PC-3 (cell line): ENCODE measurements at regions not wholly inside any gene's neighbourhood (a gene's known extent, or its start where the extent isn't known, plus 50 kb on each side); places are given as distances from the start of the nearest gene placed in this dataset.

Source experiments
- ATAC-seq: fragments of 200-7000 bp; cut with Tn5 transposase; 2 replicates; pipeline ENCODE4 v1.9.1; 2020; ENCODE audit warnings: mild to moderate bottlenecking, moderate library complexity
- BruUV-seq: library from RNA; stranded (reverse); fragments of 400-500 nt; replicated peaks from 2 replicates; lab custom pipeline; 2021; lab: Mats Ljungman, UMichigan
- CTCF ChIA-PET: fragments of 300-600 bp; sonication (Branson Sonifier 250); formaldehyde crosslinking; loops from one replicate; lab custom pipeline; 2022; ENCODE audit warnings: antibody characterized with exemption; lab: Charles Lee
- POLR2A ChIA-PET: fragments of 300-600 bp; sonication (Branson Sonifier 250); formaldehyde crosslinking; loops from one replicate; lab custom pipeline; 2022; ENCODE audit warnings: antibody characterized with exemption; ENCODE audit not compliant: unreplicated experiment; lab: Charles Lee
- DNase-seq: peaks from one replicate; pipeline ENCODE4 v3.0.0-alpha.2; 2015
- H2AFZ ChIP-seq: fragments of 300-600 bp; sonication (generic); 2 replicates; pipeline ENCODE4 v1.6.0; 2016; ENCODE audit warnings: antibody characterized with exemption, low read length
- H3F3A ChIP-seq: fragments of 300-600 bp; sonication (generic); one replicate; pipeline ENCODE4 v1.6.0; 2017; ENCODE audit warnings: antibody characterized with exemption, low read length, control low read depth, mild to moderate bottlenecking; ENCODE audit not compliant: unreplicated experiment
- H3K27ac ChIP-seq: fragments of 300-600 bp; sonication (generic); 2 replicates; pipeline ENCODE4 v1.5.1; 2016; ENCODE audit warnings: mild to moderate bottlenecking, low read length
- H3K27me3 ChIP-seq: fragments of 300-600 bp; sonication (generic); 2 replicates; pipeline ENCODE4 v1.6.1; 2016; ENCODE audit warnings: low read length, mixed read lengths
- H3K36me3 ChIP-seq: fragments of 300-600 bp; sonication (generic); 2 replicates; pipeline ENCODE4 v1.6.1; 2016; ENCODE audit warnings: low read depth, mixed run types, low read length, mixed read lengths
- H3K4me1 ChIP-seq: fragments of 300-600 bp; sonication (generic); 2 replicates; pipeline ENCODE4 v1.5.1; 2016; ENCODE audit warnings: low read length; ENCODE audit not compliant: insufficient read depth
- H3K4me2 ChIP-seq: fragments of 300-600 bp; sonication (generic); 2 replicates; pipeline ENCODE4 v1.6.0; 2016; ENCODE audit warnings: low read length
- H3K4me3 ChIP-seq: fragments of 300-600 bp; sonication (generic); 2 replicates; pipeline ENCODE4 v1.5.1; 2016; ENCODE audit warnings: mild to moderate bottlenecking, low read length, mixed read lengths
- H3K79me2 ChIP-seq: fragments of 300-600 bp; sonication (generic); 2 replicates; pipeline ENCODE4 v1.6.1; 2017; ENCODE audit warnings: low read length, mixed read lengths
- H3K9ac ChIP-seq: fragments of 300-600 bp; sonication (generic); 2 replicates; pipeline ENCODE4 v1.6.0; 2016; ENCODE audit warnings: mild to moderate bottlenecking, low read length
- H3K9me2 ChIP-seq: fragments of 300-600 bp; sonication (generic); replicated peaks from 2 replicates; pipeline ENCODE4 v1.6.1; 2016; ENCODE audit warnings: mixed run types, low read length, mixed read lengths
- H3K9me3 ChIP-seq: fragments of 300-600 bp; sonication (generic); 2 replicates; pipeline ENCODE4 v1.6.1; 2016; ENCODE audit warnings: low read length, mixed read lengths
- H4K20me1 ChIP-seq: fragments of 300-600 bp; sonication (generic); 2 replicates; pipeline ENCODE4 v1.6.1; 2016; ENCODE audit warnings: low read length, mixed read lengths
- CTCF ChIP-seq: fragments of 300-600 bp; sonication (generic); conservative IDR thresholded peaks from 2 replicates; pipeline ENCODE4 v1.5.1; 2017; ENCODE audit warnings: antibody characterized with exemption, low read depth, mild to moderate bottlenecking, low read length
- EZH2 ChIP-seq: fragments of 300-600 bp; sonication (generic); IDR thresholded peaks from one replicate; pipeline ENCODE4 v1.6.1; 2017; ENCODE audit warnings: antibody characterized with exemption, mild to moderate bottlenecking, low read length; ENCODE audit not compliant: unreplicated experiment
- EZH2phosphoT487 ChIP-seq: fragments of 300-600 bp; sonication (generic); IDR thresholded peaks from 2 replicates; pipeline ENCODE4 v1.6.1; 2018; ENCODE audit warnings: mild to moderate bottlenecking, antibody characterized with exemption, low read length, borderline replicate concordance
- intact Hi-C: fragments of 100-400 bp; cut with micrococcal nuclease; formaldehyde crosslinking; loops from 2 replicates; pipeline ENCODE4 v1.9.0; 2023

DNA sequence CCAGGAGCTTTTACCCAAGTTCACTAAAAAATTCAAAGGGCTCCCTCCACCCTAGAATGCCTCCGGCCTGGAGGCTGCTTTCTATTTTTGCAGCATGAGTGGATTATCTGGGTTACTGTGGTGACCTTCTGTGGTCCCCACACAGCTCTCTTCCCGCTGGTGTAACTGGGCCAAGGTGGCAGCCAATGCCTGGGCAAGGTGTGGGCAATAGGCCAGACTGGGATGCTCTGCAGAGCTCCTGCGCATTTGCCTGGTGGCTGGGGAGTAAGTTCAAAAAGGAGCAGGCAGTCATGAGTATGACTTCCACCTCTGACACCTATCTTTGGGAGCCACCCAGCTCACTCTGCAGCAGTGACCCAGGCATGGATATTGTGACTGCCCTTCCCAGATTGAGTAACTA lies 130.5 kb upstream of the SPRED2 start:
- H3K27ac ChIP-seq: no peak overlapping the region
- H3K9ac ChIP-seq: no peak overlapping the region
- no peaks in the 10 kb centered on the region for H3K79me2 ChIP-seq
- no peak for ATAC-seq
- H3K27me3 ChIP-seq: no peaks in the 10 kb centered on the region
- H3K4me3 ChIP-seq: no peak overlapping the region
- no peak overlapping the region for H3K4me2 ChIP-seq
- TF ChIP-seq EZH2 (no peak), EZH2phosphoT487 (no peak), CTCF (no peak)
- no peaks in the 10 kb centered on the region for H4K20me1 ChIP-seq
- ChIA-PET POLR2A (no interaction called here), CTCF (no interaction called here)
- BruUV-seq: no TSS peak
- DNase-seq: no peak
- intact Hi-C loops: no loop called here
- no peaks in the 10 kb centered on the region for H3K9me3 ChIP-seq
- H3K4me1 ChIP-seq: no peaks in the 10 kb centered on the region
- no peaks in the 10 kb centered on the region for H3F3A ChIP-seq
- no peaks in the 10 kb centered on the region for H3K36me3 ChIP-seq
- no peak overlapping the region for H2AFZ ChIP-seq
- no peaks in the 10 kb centered on the region for H3K9me2 ChIP-seq

- ChIA-PET POLR2A (no interaction called here), CTCF (no interaction called here)
- no peak overlapping the region for H3K4me3 ChIP-seq
- no peaks in the 10 kb centered on the region for H3K36me3 ChIP-seq
- ATAC-seq: no peak
- H3K27ac ChIP-seq: no peak overlapping the region
- no peak overlapping the region for H3K4me2 ChIP-seq
- no peak overlapping the region for H3K9ac ChIP-seq
- intact Hi-C loops: no loop called here
- H3K27me3 ChIP-seq: no peaks in the 10 kb centered on the region
- H4K20me1 ChIP-seq: no peaks in the 10 kb centered on the region
- H3K9me3 ChIP-seq: no peaks in the 10 kb centered on the region
- no peak for DNase-seq
- TF ChIP-seq EZH2phosphoT487: no peak
- TF ChIP-seq EZH2: no peak
- no peak for TF ChIP-seq CTCF
- H3K9me2 ChIP-seq: no peaks in the 10 kb centered on the region
- no peaks in the 10 kb centered on the region for H3K79me2 ChIP-seq
- H2AFZ ChIP-seq: no peak overlapping the region
- no TSS peak for BruUV-seq
- H3K4me1 ChIP-seq: peaks cover 5% of the 10 kb centered on the region
- H3F3A ChIP-seq: no peaks in the 10 kb centered on the region
Measured at GRCh38 chr2:65558743-65559142, 126.3 kb upstream of the SPRED2 start.

DNA sequence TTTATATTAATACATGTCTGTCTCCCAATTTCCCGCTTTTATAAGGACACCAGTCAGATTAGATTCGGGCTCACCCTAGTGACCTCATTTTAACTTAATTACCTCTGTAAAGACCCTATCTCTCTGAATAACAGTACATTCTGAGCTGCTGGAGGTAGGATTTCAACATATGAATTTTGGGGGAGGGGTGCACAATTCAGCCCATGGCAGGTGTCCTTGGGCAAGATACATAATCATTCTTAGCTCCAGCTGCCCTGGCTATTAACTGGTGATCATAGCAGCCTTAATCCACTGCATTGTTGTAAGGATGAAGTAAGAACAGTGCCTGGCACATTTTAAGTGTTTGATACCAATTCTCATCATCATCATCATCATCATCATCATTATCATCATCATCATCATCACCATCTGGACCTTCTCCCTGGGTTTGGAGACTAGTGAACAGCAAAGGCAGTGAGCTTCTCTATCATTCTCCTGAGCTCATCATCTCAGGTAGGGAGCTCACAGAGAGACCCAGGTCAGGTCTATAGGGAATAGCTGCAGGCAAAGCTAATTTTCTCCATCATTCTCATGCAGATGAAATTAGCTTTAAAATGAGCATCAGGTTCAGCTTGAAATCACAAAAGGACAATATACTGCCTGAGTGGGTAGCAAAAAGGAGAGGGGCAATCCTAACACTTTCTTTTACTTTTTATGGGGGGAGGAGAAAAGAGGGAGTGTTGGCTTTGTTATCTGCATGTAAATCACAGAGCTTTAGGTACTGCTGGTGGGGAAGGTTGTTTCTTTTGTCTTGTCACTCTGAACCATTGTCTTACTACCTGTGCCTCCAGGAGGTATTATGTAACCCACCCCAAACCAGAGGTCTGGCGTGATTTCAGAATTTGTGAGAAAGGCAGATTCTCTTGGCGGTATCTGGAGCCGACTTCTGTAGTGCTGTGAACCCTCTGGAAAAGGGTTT lies 125.5 kb upstream of the SPRED2 start:
- no peak overlapping the region for H2AFZ ChIP-seq
- no TSS peak for BruUV-seq
- no peaks in the 10 kb centered on the region for H3K9me2 ChIP-seq
- intact Hi-C loops: no loop called here
- ChIA-PET CTCF (no interaction called here), POLR2A (no interaction called here)
- no peak overlapping the region for H3K9ac ChIP-seq
- no peak overlapping the region for H3K4me3 ChIP-seq
- ATAC-seq (no peak), DNase-seq (no peak)
- H3K27ac ChIP-seq: no peak overlapping the region
- H3K27me3 ChIP-seq: no peaks in the 10 kb centered on the region
- no peaks in the 10 kb centered on the region for H3K9me3 ChIP-seq
- H4K20me1 ChIP-seq: no peaks in the 10 kb centered on the region
- no peaks in the 10 kb centered on the region for H3K36me3 ChIP-seq
- TF ChIP-seq CTCF (no peak), EZH2phosphoT487 (no peak), EZH2 (no peak)
- peaks cover 5% of the 10 kb centered on the region for H3K4me1 ChIP-seq
- H3F3A ChIP-seq: no peaks in the 10 kb centered on the region
- H3K79me2 ChIP-seq: no peaks in the 10 kb centered on the region
- no peak overlapping the region for H3K4me2 ChIP-seq
